ENCODE measurements at regions not wholly inside any gene's neighbourhood (a gene's known extent, or its start where the extent isn't known, plus 50 kb on each side); places are given as distances from the start of the nearest gene placed in this dataset.

GRCh38 chr21:16633831-16634459, 878.9 kb upstream of the CXADR start:
- H3K27ac ChIP-seq: no peak overlapping the region
- 67 to 70% methylated on average over 4 of the region's 4 CpGs for WGBS, 2 donors
- no peaks in the 10 kb centered on the region for H3K9me3 ChIP-seq
- TF ChIP-seq CTCF (IDR thresholded peaks at IDR 0.05): no peak
- no peak for TF ChIP-seq POLR2A (IDR thresholded peaks at IDR 0.05)
- no peak for DNase-seq
- peaks cover 6 to 11% of the 10 kb centered on the region in 2 donors for H3K4me1 ChIP-seq
- H3K27me3 ChIP-seq: no peaks in the 10 kb centered on the region
- no peaks in the 10 kb centered on the region for H3K36me3 ChIP-seq
- intact Hi-C loops (cut with DNase I): no loop called here
- no peak overlapping the region for H3K4me3 ChIP-seq (replicated peaks in 1 of 3)

- peak; percentile 15 to 24 for DNase-seq
- intact Hi-C loops (cut with DNase I): no loop called here
- TF ChIP-seq CTCF (IDR thresholded peaks at IDR 0.05) (no peak), POLR2A (IDR thresholded peaks at IDR 0.05) (no peak)
- H3K27ac ChIP-seq: no peak overlapping the region
- no peaks in the 10 kb centered on the region for H3K36me3 ChIP-seq
- no peaks in the 10 kb centered on the region for H3K9me3 ChIP-seq
- peaks cover 6 to 11% of the 10 kb centered on the region in 2 donors for H3K4me1 ChIP-seq
- no peak overlapping the region for H3K4me3 ChIP-seq (replicated peaks in 1 of 3)
- 26 to 41% methylated on average over 4 of the region's 4 CpGs for WGBS, 2 donors
- no peaks in the 10 kb centered on the region for H3K27me3 ChIP-seq
These were observed 878.3 kb upstream of the CXADR start for GRCh38 chr21:16634515-16634914.

GRCh38 chr21:16640297-16641027, 872.4 kb upstream of the CXADR start:
- WGBS, 2 donors: 92 to 95% methylated on average over 3 of the region's 3 CpGs
- no peaks in the 10 kb centered on the region for H3K27me3 ChIP-seq
- no peaks in the 10 kb centered on the region for H3K4me1 ChIP-seq
- no peaks in the 10 kb centered on the region for H3K36me3 ChIP-seq
- H3K9me3 ChIP-seq: no peaks in the 10 kb centered on the region
- no peak for DNase-seq
- no peak overlapping the region for H3K4me3 ChIP-seq (replicated peaks in 1 of 3)
- TF ChIP-seq CTCF (IDR thresholded peaks at IDR 0.05) (no peak), POLR2A (IDR thresholded peaks at IDR 0.05) (no peak)
- intact Hi-C loops (cut with DNase I): no loop called here
- H3K27ac ChIP-seq: no peak overlapping the region

GRCh38 chr21:16642353-16642752, 870.5 kb upstream of the CXADR start:
- intact Hi-C loops (cut with DNase I): no loop called here
- 76 to 82% methylated on average over 1 of the region's 1 CpG for WGBS, 2 donors

More at GRCh38 chr21:16642353-16642752, 870.5 kb upstream of the CXADR start:
- H3K4me1 ChIP-seq: no peaks in the 10 kb centered on the region
- no peaks in the 10 kb centered on the region for H3K36me3 ChIP-seq
- no peaks in the 10 kb centered on the region for H3K27me3 ChIP-seq
- DNase-seq: no peak
- H3K9me3 ChIP-seq: no peaks in the 10 kb centered on the region
- H3K27ac ChIP-seq: no peak overlapping the region
- no peak overlapping the region for H3K4me3 ChIP-seq (replicated peaks in 1 of 3)
- TF ChIP-seq POLR2A (IDR thresholded peaks at IDR 0.05): no peak
- TF ChIP-seq CTCF (IDR thresholded peaks at IDR 0.05): no peak
